Heart left ventricle (tissue), 13 donors: ENCODE measurements at regions not wholly inside any gene's neighbourhood (a gene's known extent, or its start where the extent isn't known, plus 50 kb on each side); places are given as distances from the start of the nearest gene placed in this dataset.

ENCODE experiments used
- CTCF ChIP-seq, 12 donors: fragments of 200-600 bp; sonication (generic) in 4 of 12; IDR thresholded peaks; one replicate each; pipeline versions ENCODE4 v1.5.0 to v1.8.0; 2018 to 2022; ENCODE audit warnings: antibody characterized with exemption in 12 of 12, mild to moderate bottlenecking in 5 of 12
- POLR2A ChIP-seq, 2 donors: fragments of 450-650 bp; IDR thresholded peaks; one replicate each; pipeline ENCODE4 v1.6.1; 2017; ENCODE audit warnings: antibody characterized with exemption in 2 of 2, mild to moderate bottlenecking in 2 of 2, moderate library complexity in 2 of 2
- donor health status: ischemic (EF 13 %, LVEDD 7.1; RV severe dilation, severe dysfunction).
- donor health status: DM: no; HTN: yes; CAD: no.
- donor health status: DM: no; HTN: no; CAD: no.
- donor health status: ischemic (EF 25% LVEDD 6.9; RV normal size, moderate dysfunction).
- donor health status: ischemic (EF 25% LVEDD 5.7; RV mildly dilated, moderate dysfunction).
- donor health status: ischemic (EF 35%, LVEDD 5.7; RV mildly dilated, moderate dysfunction).
- donor health status: nonischemic (EF 11% LVEDD 7.7; RV severe dilation, severe dysfunction).
- donor health status: DM: yes; HTN: yes; CAD: no.
- donor health status: PGD.
- donor health status: ischemic (EF 29% LVEDD 5.4; RV normal size, mild dysfunction).
- donor health status: nonischemic (EF 23%, LVEDD 6.1; RV moderate dilation, normal function).

- TF ChIP-seq CTCF (IDR thresholded peaks at IDR 0.05) (no peak), POLR2A (IDR thresholded peaks at IDR 0.05) (no peak)
Measured at GRCh38 chr1:218557731-218558130, 212.6 kb downstream of the TGFB2 start.
